CD14-positive monocyte (primary cell): ENCODE measurements at regions not wholly inside any gene's neighbourhood (a gene's known extent, or its start where the extent isn't known, plus 50 kb on each side); places are given as distances from the start of the nearest gene placed in this dataset.

Experiments
- DNase-seq, 3 donors: peaks; one replicate each; pipeline ENCODE4 v3.0.0-alpha.2; 2011 to 2022
- H2AFZ ChIP-seq: 2 replicates; pipeline ENCODE4 v1.6.0; 2012; ENCODE audit warnings: mild to moderate bottlenecking, low read depth, low read length, inconsistent platforms; ENCODE audit not compliant: insufficient read depth, poor library complexity, severe bottlenecking
- H3K27ac ChIP-seq, 2 donors: 1 replicate in 1 of 2; 2 replicates in 1 of 2; pipeline ENCODE4 v1.5.1; 2012 to 2013; ENCODE audit warnings: low read length in 2 of 2, control low read depth in 1 of 2, inconsistent platforms in 1 of 2, low read depth in 1 of 2, mild to moderate bottlenecking in 1 of 2
- H3K27me3 ChIP-seq, 2 donors: one replicate each; pipeline versions ENCODE4 v1.6.0 to v1.6.1; 2011 to 2013; ENCODE audit warnings: low read length in 2 of 2; ENCODE audit not compliant: control insufficient read depth in 2 of 2, insufficient read depth in 2 of 2
- H3K36me3 ChIP-seq, 2 donors: replicated peaks in 1 of 2; 1 replicate in 1 of 2; 2 replicates in 1 of 2; pipeline versions ENCODE4 v1.5.1 to v1.6.1; 2012 to 2013; ENCODE audit warnings: low read length in 2 of 2, control low read depth in 1 of 2, inconsistent platforms in 1 of 2, mild to moderate bottlenecking in 1 of 2; ENCODE audit not compliant: insufficient read depth in 2 of 2, control insufficient read depth in 1 of 2
- H3K4me1 ChIP-seq, 2 donors: 1 replicate in 1 of 2; 2 replicates in 1 of 2; pipeline versions ENCODE4 v1.5.1 to v1.6.1; 2012 to 2013; ENCODE audit warnings: low read length in 2 of 2, control low read depth in 1 of 2, inconsistent platforms in 1 of 2, mild to moderate bottlenecking in 1 of 2, moderate library complexity in 1 of 2; ENCODE audit not compliant: insufficient read depth in 2 of 2, control insufficient read depth in 1 of 2
- H3K4me2 ChIP-seq: replicated peaks from 2 replicates; pipeline ENCODE3; 2012; ENCODE audit warnings: low read length, moderate library complexity, mild to moderate bottlenecking; ENCODE audit not compliant: poor library complexity, severe bottlenecking; ENCODE audit errors: extremely low read depth
- H3K4me3 ChIP-seq, 3 experiments: fragments of 200-600 bp in 1 of 3; sonication (generic) in 1 of 3; replicated peaks in 1 of 3; 1 replicate in 2 of 3; 2 replicates in 1 of 3; pipeline ENCODE4 v1.5.1; 2011 to 2013; ENCODE audit warnings: low read length in 3 of 3, mild to moderate bottlenecking in 3 of 3, control low read depth in 2 of 3, low read depth in 2 of 3, inconsistent platforms in 1 of 3, moderate library complexity in 1 of 3
- H3K79me2 ChIP-seq: 2 replicates; pipeline ENCODE4 v1.6.0; 2012; ENCODE audit warnings: mild to moderate bottlenecking, control low read depth, inconsistent platforms, low read length, moderate library complexity; ENCODE audit not compliant: insufficient read depth
- H3K9ac ChIP-seq: 2 replicates; pipeline ENCODE4 v1.6.0; 2017; ENCODE audit warnings: low read length, mild to moderate bottlenecking; ENCODE audit not compliant: insufficient read depth, poor library complexity, severe bottlenecking
- H3K9me3 ChIP-seq, 2 donors: replicated peaks in 1 of 2; 1 replicate in 1 of 2; 2 replicates in 1 of 2; pipeline versions ENCODE4 v1.5.1 to v1.6.1; 2012 to 2013; ENCODE audit warnings: low read length in 2 of 2, control low read depth in 1 of 2; ENCODE audit not compliant: control insufficient read depth in 1 of 2, insufficient read depth in 1 of 2
- H4K20me1 ChIP-seq: 2 replicates; pipeline ENCODE4 v1.6.0; 2012; ENCODE audit warnings: mild to moderate bottlenecking, low read length, control low read depth, moderate library complexity; ENCODE audit not compliant: insufficient read depth
- H3K27ac Mint-ChIP-seq, 7 donors: one replicate each; pipeline ENCODE4 v1.8.0; 2020; ENCODE audit warnings: mild to moderate bottlenecking in 7 of 7, mixed read lengths in 7 of 7, moderate library complexity in 6 of 7, inconsistent platforms in 2 of 7
- H3K27me3 Mint-ChIP-seq, 3 donors: one replicate each; pipeline ENCODE4 v1.8.0; 2021 to 2022; ENCODE audit warnings: low read depth in 3 of 3, mild to moderate bottlenecking in 3 of 3, mixed read lengths in 3 of 3, moderate library complexity in 3 of 3, inconsistent platforms in 1 of 3
- H3K36me3 Mint-ChIP-seq, 2 donors: one replicate each; pipeline ENCODE4 v1.8.0; 2020; ENCODE audit warnings: mixed read lengths in 2 of 2, inconsistent platforms in 1 of 2, mild to moderate bottlenecking in 1 of 2
- H3K4me1 Mint-ChIP-seq: one replicate; pipeline ENCODE4 v1.8.0; 2020; ENCODE audit warnings: mild to moderate bottlenecking, mixed read lengths
- H3K4me3 Mint-ChIP-seq, 2 donors: one replicate each; pipeline ENCODE4 v1.8.0; 2020; ENCODE audit warnings: mild to moderate bottlenecking in 2 of 2, mixed read lengths in 2 of 2, moderate library complexity in 1 of 2
- H3K9me3 Mint-ChIP-seq, 7 donors: one replicate each; pipeline ENCODE4 v1.8.0; 2020 to 2022; ENCODE audit warnings: mixed read lengths in 7 of 7, mild to moderate bottlenecking in 6 of 7, moderate library complexity in 6 of 7, inconsistent platforms in 2 of 7
- CTCF ChIP-seq: fragments of 200-600 bp; IDR thresholded peaks from one replicate; pipeline ENCODE4 v1.8.0; 2022; ENCODE audit warnings: antibody characterized with exemption, mild to moderate bottlenecking
- WGBS: methylation state at CpG from one replicate; pipeline ENCODE4 v1.1.5; 2013; ENCODE audit warnings: missing lambda C conversion rate; ENCODE audit not compliant: insufficient coverage; 5-methylcytosine and 5-hydroxymethylcytosine counted together
- intact Hi-C, 2 donors: fragments of 100-400 bp; cut with micrococcal nuclease; formaldehyde crosslinking; loops; one replicate each; pipeline versions ENCODE4 v1.15.0 to v1.15.1; 2023

GRCh38 chr1:195590649-195591048, 1017.6 kb downstream of the KCNT2 start:
- H3K4me2 ChIP-seq = no peak overlapping the region
- TF ChIP-seq CTCF = no peak
- Mint-ChIP-seq H3K27me3 (peaks cover 0 to 1% (median 0%) of the 10 kb centered on the region in 3 donors), H3K9me3 (peaks cover 1 to 9% (median 3%) of the 10 kb centered on the region in 7 donors), H3K4me1 (no peaks in the 10 kb centered on the region), H3K4me3 (no peak overlapping the region), H3K36me3 (no peaks in the 10 kb centered on the region), H3K27ac (no peak overlapping the region)
- H3K9me3 ChIP-seq = no peaks in the 10 kb centered on the region
- intact Hi-C loops = no loop called here
- no peak overlapping the region for H3K27ac ChIP-seq
- no peak for DNase-seq
- H3K79me2 ChIP-seq = no peaks in the 10 kb centered on the region
- H2AFZ ChIP-seq = no peak overlapping the region
- H3K9ac ChIP-seq = no peak overlapping the region
- no peaks in the 10 kb centered on the region for H4K20me1 ChIP-seq
- H3K27me3 ChIP-seq = no peaks in the 10 kb centered on the region
- no peaks in the 10 kb centered on the region for H3K36me3 ChIP-seq
- WGBS = 80% methylated on average over 1 of the region's 3 CpGs
- H3K4me1 ChIP-seq = no peaks in the 10 kb centered on the region
- H3K4me3 ChIP-seq = no peak overlapping the region

GRCh38 chr1:195584870-195585624, 1023.2 kb downstream of the KCNT2 start:
- no peaks in the 10 kb centered on the region for H3K4me1 ChIP-seq
- H3K4me3 ChIP-seq = no peak overlapping the region
- H3K27me3 Mint-ChIP-seq = peaks cover 0 to 1% (median 0%) of the 10 kb centered on the region in 3 donors
- no peak overlapping the region for H3K27ac ChIP-seq
- peaks cover 5 to 6% of the 10 kb centered on the region in 2 donors for H3K9me3 ChIP-seq
- H3K27me3 ChIP-seq = no peaks in the 10 kb centered on the region
- peaks cover 1 to 18% (median 4%) of the 10 kb centered on the region in 7 donors for H3K9me3 Mint-ChIP-seq
- no peaks in the 10 kb centered on the region for H3K36me3 ChIP-seq
- H4K20me1 ChIP-seq = no peaks in the 10 kb centered on the region
- no peak for TF ChIP-seq CTCF
- H3K9ac ChIP-seq = no peak overlapping the region
- H3K4me3 Mint-ChIP-seq = no peak overlapping the region
- WGBS = no CpG with 5 or more reads among the region's 2 CpGs
- DNase-seq = no peak
- H3K36me3 Mint-ChIP-seq = no peaks in the 10 kb centered on the region
- H3K27ac Mint-ChIP-seq = no peak overlapping the region
- H2AFZ ChIP-seq = no peak overlapping the region
- H3K4me2 ChIP-seq = no peak overlapping the region
- no peaks in the 10 kb centered on the region for H3K4me1 Mint-ChIP-seq
- no peaks in the 10 kb centered on the region for H3K79me2 ChIP-seq
- intact Hi-C loops = no loop called here
